Skin of body (tissue), 1 donor: ENCODE measurements at regions not wholly inside any gene's neighbourhood (a gene's known extent, or its start where the extent isn't known, plus 50 kb on each side); places are given as distances from the start of the nearest gene placed in this dataset.
"Not testable (repeated sequence)": the region's sequence is repeated elsewhere in the genome, so short reads cannot be mapped to it uniquely, and the experiment has no call there.

Source experiments
- DNase-seq: peaks from one replicate; lab custom pipeline; 2025; lab: John Stamatoyannopoulos, UW

- DNase-seq = no peak
Observed at GRCh38 chr2:36168115-36168514, 187.5 kb upstream of the CRIM1 start.

GRCh38 chr2:36165132-36165531, 190.4 kb upstream of the CRIM1 start:
- no peak for DNase-seq

GRCh38 chr2:36163520-36164254, 191.9 kb upstream of the CRIM1 start:
- no peak for DNase-seq

GRCh38 chr2:36157093-36157492, 198.5 kb upstream of the CRIM1 start:
- DNase-seq = not testable (repeated sequence)

GRCh38 chr2:36147670-36148390, 207.7 kb upstream of the CRIM1 start:
- DNase-seq = no peak

- DNase-seq = no peak
Observed at GRCh38 chr2:36146765-36147164, 208.8 kb upstream of the CRIM1 start.

GRCh38 chr2:36140391-36140790, 215.2 kb upstream of the CRIM1 start:
- DNase-seq = no peak

- DNase-seq = no peak
Observed at GRCh38 chr2:36137612-36138011, 218.0 kb upstream of the CRIM1 start.

GRCh38 chr2:36134281-36134680, 221.3 kb upstream of the CRIM1 start:
- DNase-seq = no peak

- no peak for DNase-seq
Observed at GRCh38 chr2:36128359-36128758, 227.2 kb upstream of the CRIM1 start.

GRCh38 chr2:36125702-36126101, 229.9 kb upstream of the CRIM1 start:
- DNase-seq = no peak

GRCh38 chr2:36123995-36124394, 231.6 kb upstream of the CRIM1 start:
- no peak for DNase-seq

- peak; percentile 61 for DNase-seq
Observed at GRCh38 chr2:36097022-36097421, 258.6 kb upstream of the CRIM1 start.

- DNase-seq = not testable (repeated sequence)
Observed at GRCh38 chr2:36091844-36092741, 263.5 kb upstream of the CRIM1 start.

GRCh38 chr2:36088716-36089328, 266.8 kb upstream of the CRIM1 start:
- DNase-seq = no peak

GRCh38 chr2:36087344-36087743, 268.2 kb upstream of the CRIM1 start:
- no peak for DNase-seq

GRCh38 chr2:36079793-36080192, 275.8 kb upstream of the CRIM1 start:
- no peak for DNase-seq

- DNase-seq = no peak
Observed at GRCh38 chr2:36074008-36074407, 281.6 kb upstream of the CRIM1 start.

GRCh38 chr2:36071698-36072097, 283.9 kb upstream of the CRIM1 start:
- no peak for DNase-seq

- no peak for DNase-seq
Observed at GRCh38 chr2:36069074-36069473, 286.5 kb upstream of the CRIM1 start.

- DNase-seq = peak; percentile 22
Observed at GRCh38 chr2:36068086-36068485, 287.5 kb upstream of the CRIM1 start.

- no peak for DNase-seq
Observed at GRCh38 chr2:36060133-36060532, 295.4 kb upstream of the CRIM1 start.
